ENCODE measurements at regions not wholly inside any gene's neighbourhood (a gene's known extent, or its start where the extent isn't known, plus 50 kb on each side); places are given as distances from the start of the nearest gene placed in this dataset.

GRCh38 chr20:60410618-60411264 lies 452.5 kb downstream of the CDH26 start:
- no peaks in the 10 kb centered on the region for H3K36me3 ChIP-seq (replicated peaks; ENCODE audit: control insufficient read depth, insufficient read depth, low read length)
- no peak for DNase-seq

GRCh38 chr20:60411813-60412212 lies 453.6 kb downstream of the CDH26 start:
- H3K27me3 ChIP-seq (ENCODE audit: control insufficient read depth, insufficient read depth, low read length): no peaks in the 10 kb centered on the region
- H3K4me3 ChIP-seq (ENCODE audit: insufficient read depth, low read depth, low read length): no peak overlapping the region
- no peaks in the 10 kb centered on the region for H3K36me3 ChIP-seq (replicated peaks; ENCODE audit: control insufficient read depth, insufficient read depth, low read length)
- DNase-seq: no peak

More at GRCh38 chr20:60410618-60411264, 452.5 kb downstream of the CDH26 start:
- Histone ChIP-seq H3K4me3 (ENCODE audit: insufficient read depth, low read depth, low read length) (no peak overlapping the region), H3K27me3 (ENCODE audit: control insufficient read depth, insufficient read depth, low read length) (no peaks in the 10 kb centered on the region)

GRCh38 chr20:60420676-60421229 lies 462.5 kb downstream of the CDH26 start:
- no peak for DNase-seq
- Histone ChIP-seq H3K36me3 (replicated peaks; ENCODE audit: control insufficient read depth, insufficient read depth, low read length) (no peaks in the 10 kb centered on the region), H3K27me3 (ENCODE audit: control insufficient read depth, insufficient read depth, low read length) (no peaks in the 10 kb centered on the region; the same call in 1 of the 2 replicates), H3K4me3 (ENCODE audit: insufficient read depth, low read depth, low read length) (no peak overlapping the region)

- no peak for DNase-seq
- H3K27me3 ChIP-seq (ENCODE audit: control insufficient read depth, insufficient read depth, low read length): no peaks in the 10 kb centered on the region; the same call in 1 of the 2 replicates
- no peaks in the 10 kb centered on the region for H3K36me3 ChIP-seq (replicated peaks; ENCODE audit: control insufficient read depth, insufficient read depth, low read length)
- no peak overlapping the region for H3K4me3 ChIP-seq (ENCODE audit: insufficient read depth, low read depth, low read length)
Observed at GRCh38 chr20:60422848-60423247, 464.6 kb downstream of the CDH26 start.

- Histone ChIP-seq H3K27me3 (ENCODE audit: control insufficient read depth, insufficient read depth, low read length) (no peaks in the 10 kb centered on the region; the same call in 1 of the 2 replicates), H3K4me3 (ENCODE audit: insufficient read depth, low read depth, low read length) (no peak overlapping the region), H3K36me3 (replicated peaks; ENCODE audit: control insufficient read depth, insufficient read depth, low read length) (no peaks in the 10 kb centered on the region)
- no peak for DNase-seq
Observed at GRCh38 chr20:60424267-60424902, 466.2 kb downstream of the CDH26 start.

GRCh38 chr20:60427516-60427915 lies 469.3 kb downstream of the CDH26 start:
- Histone ChIP-seq H3K36me3 (replicated peaks; ENCODE audit: control insufficient read depth, insufficient read depth, low read length) (no peaks in the 10 kb centered on the region), H3K4me3 (ENCODE audit: insufficient read depth, low read depth, low read length) (no peak overlapping the region), H3K27me3 (ENCODE audit: control insufficient read depth, insufficient read depth, low read length) (no peaks in the 10 kb centered on the region; the same call in 1 of the 2 replicates)
- DNase-seq: no peak

- Histone ChIP-seq H3K36me3 (replicated peaks; ENCODE audit: control insufficient read depth, insufficient read depth, low read length) (no peaks in the 10 kb centered on the region), H3K27me3 (ENCODE audit: control insufficient read depth, insufficient read depth, low read length) (no peaks in the 10 kb centered on the region; the same call in 1 of the 2 replicates), H3K4me3 (ENCODE audit: insufficient read depth, low read depth, low read length) (no peak overlapping the region)
- DNase-seq: no peak
Observed at GRCh38 chr20:60428651-60429050, 470.4 kb downstream of the CDH26 start.

GRCh38 chr20:60430516-60431001 lies 472.3 kb downstream of the CDH26 start:
- Histone ChIP-seq H3K27me3 (ENCODE audit: control insufficient read depth, insufficient read depth, low read length) (no peaks in the 10 kb centered on the region; the same call in 1 of the 2 replicates), H3K4me3 (ENCODE audit: insufficient read depth, low read depth, low read length) (no peak overlapping the region), H3K36me3 (replicated peaks; ENCODE audit: control insufficient read depth, insufficient read depth, low read length) (no peaks in the 10 kb centered on the region)
- no peak for DNase-seq

- Histone ChIP-seq H3K36me3 (replicated peaks; ENCODE audit: control insufficient read depth, insufficient read depth, low read length) (no peaks in the 10 kb centered on the region), H3K4me3 (ENCODE audit: insufficient read depth, low read depth, low read length) (no peak overlapping the region), H3K27me3 (ENCODE audit: control insufficient read depth, insufficient read depth, low read length) (no peaks in the 10 kb centered on the region; the same call in 1 of the 2 replicates)
- no peak for DNase-seq
Observed at GRCh38 chr20:60431349-60431748, 473.1 kb downstream of the CDH26 start.

- Histone ChIP-seq H3K36me3 (replicated peaks; ENCODE audit: control insufficient read depth, insufficient read depth, low read length) (no peaks in the 10 kb centered on the region), H3K27me3 (ENCODE audit: control insufficient read depth, insufficient read depth, low read length) (no peaks in the 10 kb centered on the region), H3K4me3 (ENCODE audit: insufficient read depth, low read depth, low read length) (no peak overlapping the region)
- no peak for DNase-seq
Observed at GRCh38 chr20:60437418-60437817, 479.2 kb downstream of the CDH26 start.

- Histone ChIP-seq H3K36me3 (replicated peaks; ENCODE audit: control insufficient read depth, insufficient read depth, low read length) (no peaks in the 10 kb centered on the region), H3K4me3 (ENCODE audit: insufficient read depth, low read depth, low read length) (no peak overlapping the region), H3K27me3 (ENCODE audit: control insufficient read depth, insufficient read depth, low read length) (no peaks in the 10 kb centered on the region)
- DNase-seq: no peak
Observed at GRCh38 chr20:60446267-60447111, 488.3 kb downstream of the CDH26 start.

- no peak for DNase-seq
- no peak overlapping the region for H3K4me3 ChIP-seq (ENCODE audit: insufficient read depth, low read depth, low read length)
- no peaks in the 10 kb centered on the region for H3K27me3 ChIP-seq (ENCODE audit: control insufficient read depth, insufficient read depth, low read length)
- H3K36me3 ChIP-seq (replicated peaks; ENCODE audit: control insufficient read depth, insufficient read depth, low read length): no peaks in the 10 kb centered on the region
Observed at GRCh38 chr20:60447703-60448102, 489.5 kb downstream of the CDH26 start.

- no peaks in the 10 kb centered on the region for H3K36me3 ChIP-seq (replicated peaks; ENCODE audit: control insufficient read depth, insufficient read depth, low read length)
- H3K4me3 ChIP-seq (ENCODE audit: insufficient read depth, low read depth, low read length): no peak overlapping the region
- DNase-seq: peak; percentile 71
- no peaks in the 10 kb centered on the region; the same call in 1 of the 2 replicates for H3K27me3 ChIP-seq (ENCODE audit: control insufficient read depth, insufficient read depth, low read length)
Observed at GRCh38 chr20:60453388-60454246, 495.4 kb downstream of the CDH26 start.

- DNase-seq: no peak
- Histone ChIP-seq H3K27me3 (ENCODE audit: control insufficient read depth, insufficient read depth, low read length) (no peaks in the 10 kb centered on the region; the same call in 1 of the 2 replicates), H3K36me3 (replicated peaks; ENCODE audit: control insufficient read depth, insufficient read depth, low read length) (no peaks in the 10 kb centered on the region), H3K4me3 (ENCODE audit: insufficient read depth, low read depth, low read length) (no peak overlapping the region)
Observed at GRCh38 chr20:60454491-60454890, 496.3 kb downstream of the CDH26 start.

Measured in H7 (cell line).